ENCODE measurements at regions not wholly inside any gene's neighbourhood (a gene's known extent, or its start where the extent isn't known, plus 50 kb on each side); places are given as distances from the start of the nearest gene placed in this dataset. TPM values are rescaled to one million over a fixed set of nuclear protein-coding genes. Genes with fewer than 3 reads are reported as not detected.

Small RNA genes lying in the stretch of these regions (small RNA-seq; reads per million reads assigned to genes)
- gene RNY3P3 (ENCODE audit: low replicate concordance): not detected

Data from GM23338 (cell line).